Endothelial cell (in vitro differentiated cells): ENCODE measurements at regions not wholly inside any gene's neighbourhood (a gene's known extent, or its start where the extent isn't known, plus 50 kb on each side); places are given as distances from the start of the nearest gene placed in this dataset.

ENCODE experiments used
- DNase-seq: peaks from one replicate; pipeline ENCODE4 v3.0.0; 2021; ENCODE audit warnings: low spot score
- H3K27ac Mint-ChIP-seq: one replicate; pipeline ENCODE4 v1.8.0; 2021; ENCODE audit warnings: mixed read lengths, inconsistent platforms; ENCODE audit not compliant: unreplicated experiment
- H3K27me3 Mint-ChIP-seq: one replicate; pipeline ENCODE4 v1.8.0; 2021; ENCODE audit warnings: mild to moderate bottlenecking, moderate library complexity, mixed read lengths, inconsistent platforms; ENCODE audit not compliant: unreplicated experiment
- H3K36me3 Mint-ChIP-seq: one replicate; pipeline ENCODE4 v1.8.0; 2021; ENCODE audit warnings: mild to moderate bottlenecking, low read depth, mixed read lengths, inconsistent platforms; ENCODE audit not compliant: unreplicated experiment
- H3K4me1 Mint-ChIP-seq: one replicate; pipeline ENCODE4 v1.8.0; 2021; ENCODE audit warnings: mild to moderate bottlenecking, mixed read lengths, inconsistent platforms; ENCODE audit not compliant: unreplicated experiment
- H3K4me3 Mint-ChIP-seq: one replicate; pipeline ENCODE4 v1.8.0; 2021; ENCODE audit warnings: mild to moderate bottlenecking, mixed read lengths, inconsistent platforms; ENCODE audit not compliant: unreplicated experiment
- H3K9me3 Mint-ChIP-seq: one replicate; pipeline ENCODE4 v1.8.0; 2021; ENCODE audit warnings: mixed read lengths, inconsistent platforms; ENCODE audit not compliant: unreplicated experiment
- TF ChIP-seq, protein P1 (sequence below): fragments of 200-600 bp; sonication (generic); IDR thresholded peaks from one replicate; pipeline ENCODE4 v1.5.0; 2021; ENCODE audit warnings: antibody characterized with exemption; ENCODE audit not compliant: unreplicated experiment

DNA sequence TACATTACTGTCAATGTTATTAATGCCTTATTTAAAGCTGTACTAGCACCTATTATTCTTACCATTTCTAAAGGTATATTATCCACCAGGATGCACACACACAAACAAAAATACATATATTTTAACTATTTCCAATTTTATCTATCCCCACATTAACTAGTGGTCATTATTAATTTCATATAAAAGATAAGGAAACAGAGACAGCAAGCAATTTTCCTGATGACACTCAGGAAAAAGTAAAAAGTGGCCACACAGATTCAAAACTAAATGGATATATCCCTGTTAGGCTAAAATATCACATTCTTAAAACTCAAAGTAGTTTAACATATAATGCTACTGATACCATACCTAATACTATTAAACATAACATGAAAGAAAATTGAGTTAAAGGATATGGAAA lies 534.1 kb downstream of the KCNT2 start:
- Mint-ChIP-seq H3K4me1 (no peaks in the 10 kb centered on the region), H3K4me3 (no peak overlapping the region), H3K27ac (no peak overlapping the region), H3K27me3 (no peaks in the 10 kb centered on the region), H3K9me3 (no peaks in the 10 kb centered on the region), H3K36me3 (no peaks in the 10 kb centered on the region)
- TF ChIP-seq, protein P1, sequence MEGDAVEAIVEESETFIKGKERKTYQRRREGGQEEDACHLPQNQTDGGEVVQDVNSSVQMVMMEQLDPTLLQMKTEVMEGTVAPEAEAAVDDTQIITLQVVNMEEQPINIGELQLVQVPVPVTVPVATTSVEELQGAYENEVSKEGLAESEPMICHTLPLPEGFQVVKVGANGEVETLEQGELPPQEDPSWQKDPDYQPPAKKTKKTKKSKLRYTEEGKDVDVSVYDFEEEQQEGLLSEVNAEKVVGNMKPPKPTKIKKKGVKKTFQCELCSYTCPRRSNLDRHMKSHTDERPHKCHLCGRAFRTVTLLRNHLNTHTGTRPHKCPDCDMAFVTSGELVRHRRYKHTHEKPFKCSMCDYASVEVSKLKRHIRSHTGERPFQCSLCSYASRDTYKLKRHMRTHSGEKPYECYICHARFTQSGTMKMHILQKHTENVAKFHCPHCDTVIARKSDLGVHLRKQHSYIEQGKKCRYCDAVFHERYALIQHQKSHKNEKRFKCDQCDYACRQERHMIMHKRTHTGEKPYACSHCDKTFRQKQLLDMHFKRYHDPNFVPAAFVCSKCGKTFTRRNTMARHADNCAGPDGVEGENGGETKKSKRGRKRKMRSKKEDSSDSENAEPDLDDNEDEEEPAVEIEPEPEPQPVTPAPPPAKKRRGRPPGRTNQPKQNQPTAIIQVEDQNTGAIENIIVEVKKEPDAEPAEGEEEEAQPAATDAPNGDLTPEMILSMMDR = no peak
- no peak for DNase-seq

DNA sequence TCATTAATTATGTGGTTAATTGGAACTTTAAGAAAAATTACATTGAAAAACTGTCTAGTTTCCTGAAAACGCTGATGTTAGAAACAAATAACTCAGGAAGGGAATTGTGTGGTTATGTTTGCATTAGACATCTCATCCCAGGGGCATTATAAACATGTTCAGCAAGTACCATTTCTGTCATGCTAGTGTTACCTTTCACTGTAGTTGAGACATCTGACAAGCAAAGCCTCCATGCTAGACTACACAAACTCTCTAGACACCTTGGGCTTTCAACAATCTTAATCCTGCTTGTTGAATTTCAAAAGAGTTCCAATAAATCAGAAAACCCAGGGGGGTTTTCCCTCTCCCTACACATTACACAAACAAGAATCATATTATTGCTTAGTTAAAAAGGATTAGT lies 536.8 kb downstream of the KCNT2 start:
- Mint-ChIP-seq H3K4me3 (no peak overlapping the region), H3K4me1 (no peaks in the 10 kb centered on the region), H3K27me3 (no peaks in the 10 kb centered on the region)

DNA sequence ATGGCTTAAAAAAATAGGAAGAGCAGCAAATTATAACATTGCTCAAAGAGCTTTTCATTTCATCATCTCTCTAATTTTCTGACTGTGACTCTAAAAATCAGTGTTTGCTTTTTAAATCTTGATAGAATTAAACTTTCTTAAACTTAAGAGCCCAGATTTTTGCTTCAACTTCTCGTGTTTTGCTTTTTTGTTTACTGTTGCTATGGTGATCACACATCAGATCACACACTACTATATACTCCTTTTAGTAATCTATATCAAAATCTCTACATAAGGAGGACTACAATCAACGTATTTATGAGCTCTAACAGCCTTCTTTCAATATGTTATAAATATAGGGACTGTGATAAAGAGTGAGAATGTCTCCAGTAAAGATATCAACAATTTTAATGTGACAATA lies 537.3 kb downstream of the KCNT2 start:
- Mint-ChIP-seq H3K4me1 (no peaks in the 10 kb centered on the region), H3K9me3 (no peaks in the 10 kb centered on the region), H3K27ac (peak overlapping the region; percentile 3), H3K36me3 (no peaks in the 10 kb centered on the region), H3K4me3 (no peak overlapping the region), H3K27me3 (no peaks in the 10 kb centered on the region)
- TF ChIP-seq, protein P1 = no peak
- DNase-seq = no peak

More for the DNA sequence above, 536.8 kb downstream of the KCNT2 start:
- no peaks in the 10 kb centered on the region for H3K36me3 Mint-ChIP-seq
- TF ChIP-seq, protein P1 = no peak
- H3K27ac Mint-ChIP-seq = no peak overlapping the region
- H3K9me3 Mint-ChIP-seq = no peaks in the 10 kb centered on the region
- DNase-seq = no peak

DNA sequence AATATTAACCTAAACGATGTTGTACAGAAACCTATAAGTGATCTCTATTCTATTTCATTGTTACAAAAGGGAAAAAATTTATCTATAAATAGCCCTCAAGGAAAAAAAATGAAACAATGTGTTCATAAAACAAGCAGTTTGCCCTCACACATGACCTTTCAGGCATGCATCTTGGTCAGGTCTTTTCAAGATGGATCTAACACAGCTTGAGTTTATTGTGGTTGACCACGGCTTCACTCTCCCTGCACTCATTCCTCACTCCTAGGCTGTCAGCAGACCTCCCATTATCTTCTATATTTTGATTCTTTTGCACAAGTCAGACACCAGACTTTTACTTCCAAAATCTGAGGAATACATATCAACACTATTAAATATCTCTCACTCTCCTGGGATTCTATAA lies 544.3 kb downstream of the KCNT2 start:
- TF ChIP-seq, protein P1 = no peak
- no peak overlapping the region for H3K27ac Mint-ChIP-seq
- no peaks in the 10 kb centered on the region for H3K36me3 Mint-ChIP-seq
- H3K4me1 Mint-ChIP-seq = no peaks in the 10 kb centered on the region
- DNase-seq = no peak
- H3K27me3 Mint-ChIP-seq = no peaks in the 10 kb centered on the region
- no peak overlapping the region for H3K4me3 Mint-ChIP-seq
- H3K9me3 Mint-ChIP-seq = no peaks in the 10 kb centered on the region

DNA sequence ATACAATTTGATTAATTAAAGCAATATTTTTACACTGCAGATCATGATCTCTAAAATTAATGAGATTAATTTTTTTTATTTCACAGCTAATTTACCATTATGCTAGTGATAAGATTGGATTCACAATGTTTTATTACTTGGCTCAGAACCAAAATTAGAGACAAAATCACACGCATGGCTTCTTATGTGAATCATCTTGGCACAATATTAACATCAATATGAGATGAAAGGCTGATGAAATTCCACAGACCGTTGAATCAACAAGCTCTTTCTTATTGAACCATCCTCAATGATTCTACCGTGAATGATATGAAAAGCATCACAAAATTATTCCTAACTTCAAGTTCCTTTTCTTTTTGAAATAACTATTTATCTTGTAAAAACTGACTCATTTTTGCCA lies 544.9 kb downstream of the KCNT2 start:
- H3K4me3 Mint-ChIP-seq = no peak overlapping the region
- no peak for DNase-seq
- TF ChIP-seq, protein P1 = no peak
- H3K27me3 Mint-ChIP-seq = no peaks in the 10 kb centered on the region
- H3K4me1 Mint-ChIP-seq = no peaks in the 10 kb centered on the region
- H3K9me3 Mint-ChIP-seq = no peaks in the 10 kb centered on the region
- no peaks in the 10 kb centered on the region for H3K36me3 Mint-ChIP-seq
- no peak overlapping the region for H3K27ac Mint-ChIP-seq
